ENCODE measurements at regions not wholly inside any gene's neighbourhood (a gene's known extent, or its start where the extent isn't known, plus 50 kb on each side); places are given as distances from the start of the nearest gene placed in this dataset.
A peak's percentile ranks its signal among the peaks of the same experiment; 100 is the strongest.

DNA sequence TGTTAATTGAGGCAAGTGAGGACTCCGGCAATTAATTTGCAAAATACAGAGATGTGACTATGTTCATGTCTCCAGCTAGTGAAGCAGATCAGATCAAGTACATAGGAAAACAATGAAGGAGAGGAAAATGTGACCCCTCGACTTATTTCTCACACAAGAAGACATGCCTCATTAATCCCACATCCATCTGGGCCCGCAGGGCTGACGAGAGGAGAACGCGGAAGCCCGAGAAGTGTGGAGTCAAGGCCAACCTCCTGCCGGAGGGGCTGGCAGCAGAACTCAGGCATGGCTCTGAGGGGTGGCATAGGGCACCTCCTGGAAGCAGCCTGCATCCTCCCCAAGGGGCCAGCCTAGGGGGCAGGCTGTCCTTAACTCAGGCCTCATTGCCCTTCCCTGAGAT lies 54.4 kb downstream of the ZNF503 start:
- DNase-seq: peak; percentile 16 to 30

- no peak for DNase-seq
Observed at GRCh38 chr10:75345738-75346137, 55.8 kb downstream of the ZNF503 start.

DNA sequence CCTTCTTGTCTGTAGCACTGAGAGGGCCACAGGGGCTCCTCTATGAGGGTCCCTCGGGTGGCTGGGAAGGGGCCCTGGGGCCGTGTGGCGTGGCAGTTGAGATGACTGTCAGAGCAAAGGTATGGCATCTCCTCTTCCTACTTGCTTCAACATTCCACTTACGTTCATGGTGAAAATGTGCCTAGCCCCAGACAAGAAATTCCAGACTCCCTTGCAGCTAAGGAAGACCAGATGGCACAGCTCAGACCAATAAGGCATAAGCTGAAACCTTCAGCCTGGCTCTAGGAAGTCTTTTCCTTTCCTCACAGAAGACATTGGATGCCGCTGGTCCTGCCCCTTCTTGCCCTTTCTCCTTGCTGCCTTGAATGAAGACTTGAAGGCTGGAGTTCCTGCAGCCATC lies 57.4 kb downstream of the ZNF503 start:
- no peak for DNase-seq

DNA sequence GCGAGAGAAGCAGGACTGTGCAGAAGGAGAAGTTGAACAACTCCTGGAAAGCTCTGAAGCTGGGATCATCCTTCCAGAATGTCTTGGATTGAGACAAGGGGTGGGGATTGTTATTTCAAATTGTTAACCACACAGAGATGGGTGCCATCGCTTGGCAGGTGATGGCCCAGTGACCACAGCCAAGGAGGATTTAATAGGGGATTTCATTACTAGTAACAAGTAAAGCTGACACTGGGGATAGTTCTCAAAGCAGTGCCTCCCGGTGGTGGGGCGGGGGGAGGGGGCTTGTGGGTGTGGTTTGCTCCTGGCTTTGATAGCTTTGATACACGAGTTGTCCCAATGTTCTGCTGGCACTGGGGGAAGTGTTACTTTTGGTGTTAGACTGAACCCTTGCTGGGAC lies 59.2 kb downstream of the ZNF503 start:
- DNase-seq: no peak

DNA sequence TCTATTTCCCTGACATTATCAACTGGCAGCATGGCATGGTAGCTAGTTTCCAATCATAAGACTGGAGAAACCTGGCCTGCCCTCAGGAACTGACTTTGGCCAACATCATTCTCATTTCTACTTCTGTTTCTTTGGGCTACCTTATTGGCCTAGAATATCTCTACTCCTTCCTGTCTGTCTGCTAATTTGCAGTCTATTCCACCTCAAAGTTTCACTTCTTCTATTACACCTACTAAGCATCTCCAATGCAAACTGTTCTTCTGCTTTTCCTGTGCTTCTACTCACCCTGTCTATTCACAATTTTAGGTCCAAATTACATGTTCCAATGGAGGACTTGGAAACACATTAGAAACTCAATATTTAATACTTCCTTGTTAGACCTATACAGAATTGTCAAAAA lies 65.6 kb downstream of the ZNF503 start:
- DNase-seq: no peak

DNA sequence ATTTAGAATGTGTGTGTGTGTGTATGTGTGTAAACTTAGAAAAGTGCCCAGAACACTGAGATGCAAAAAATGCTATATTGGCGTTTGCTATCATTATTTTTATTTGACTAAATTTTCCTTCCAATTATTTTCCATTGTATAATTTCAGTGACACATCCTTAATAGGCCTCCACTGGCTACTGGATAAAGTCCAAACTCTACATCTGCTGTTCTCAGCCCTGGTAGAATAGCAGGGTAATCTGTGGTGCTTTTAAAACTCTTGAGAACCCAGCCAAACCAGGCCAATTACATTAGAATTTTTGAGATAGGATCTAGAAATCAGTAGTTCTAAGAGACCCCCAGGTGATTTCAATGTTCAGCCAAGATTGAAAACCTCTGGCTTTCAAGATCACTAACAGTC lies 66.4 kb downstream of the ZNF503 start:
- peak; percentile 18 to 67 for DNase-seq

GRCh38 chr10:75334720-75335119 lies 66.8 kb downstream of the ZNF503 start:
- peak; percentile 36 to 48 for DNase-seq

DNA sequence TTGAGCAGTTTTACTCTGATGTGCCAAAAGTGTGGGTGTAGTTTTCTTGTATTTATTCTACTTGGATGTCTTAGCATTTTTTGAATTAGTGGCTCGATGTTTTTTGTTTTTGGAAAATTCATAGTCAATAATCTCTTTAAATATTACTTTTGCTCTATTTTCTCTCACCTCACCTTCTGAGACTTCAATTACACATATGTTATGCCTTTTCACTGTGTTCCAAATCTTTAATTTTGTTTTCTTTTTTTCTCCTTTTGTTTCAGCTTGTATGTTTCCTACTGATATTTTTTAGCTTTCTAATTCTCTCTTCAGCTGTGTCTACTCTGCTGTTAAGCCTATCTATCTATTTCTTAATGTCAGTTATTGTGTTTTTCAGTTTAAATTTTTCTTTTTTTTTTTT lies 69.5 kb downstream of the ZNF503 start:
- no peak for DNase-seq

DNA sequence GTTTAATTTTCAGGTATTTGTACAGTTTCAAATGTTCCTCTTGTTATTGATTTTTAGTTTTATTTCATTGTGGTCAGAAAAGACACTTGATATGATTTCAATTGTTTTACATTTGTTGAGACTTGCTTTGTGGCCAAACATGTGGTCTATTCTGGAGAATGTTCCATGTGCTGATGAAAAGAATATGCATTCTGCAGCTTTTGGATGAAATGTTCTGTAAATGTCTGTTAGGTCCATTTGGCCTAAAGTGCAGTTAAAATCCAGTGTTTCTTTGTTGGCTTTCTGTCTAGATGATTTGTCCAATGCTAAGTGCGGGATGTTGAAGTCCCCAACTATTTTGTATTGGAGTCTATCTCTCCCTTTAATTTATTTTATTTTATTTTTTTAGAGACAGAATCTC lies 70.5 kb downstream of the ZNF503 start:
- DNase-seq: no peak

GRCh38 chr10:75329190-75329745 lies 72.3 kb downstream of the ZNF503 start:
- no peak for DNase-seq

GRCh38 chr10:75326306-75326705 lies 75.3 kb downstream of the ZNF503 start:
- no peak for DNase-seq

- DNase-seq: no peak
Observed at GRCh38 chr10:75319274-75319673, 82.3 kb downstream of the ZNF503 start.

DNA sequence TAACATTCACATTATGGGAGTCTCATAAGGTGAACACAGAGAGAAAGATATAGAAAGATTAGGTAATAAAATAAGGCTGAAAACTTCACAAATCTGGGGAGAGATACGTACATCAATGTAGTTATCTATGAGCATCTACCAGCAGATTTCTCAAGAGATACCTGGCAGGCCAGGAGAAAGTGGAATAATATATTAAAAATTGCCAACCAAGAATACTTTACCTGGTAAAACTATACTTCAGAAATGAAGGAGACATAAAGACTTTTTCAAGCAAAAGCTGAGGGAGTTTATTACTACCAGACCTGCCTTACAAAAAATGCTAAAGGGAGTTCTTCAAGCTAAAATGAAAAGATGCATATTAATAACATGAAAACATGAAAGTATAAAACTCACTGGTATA lies 78.8 kb upstream of the COMTD1 start:
- DNase-seq: no peak

- DNase-seq: no peak
Observed at GRCh38 chr10:75312440-75312839, 76.7 kb upstream of the COMTD1 start.

DNA sequence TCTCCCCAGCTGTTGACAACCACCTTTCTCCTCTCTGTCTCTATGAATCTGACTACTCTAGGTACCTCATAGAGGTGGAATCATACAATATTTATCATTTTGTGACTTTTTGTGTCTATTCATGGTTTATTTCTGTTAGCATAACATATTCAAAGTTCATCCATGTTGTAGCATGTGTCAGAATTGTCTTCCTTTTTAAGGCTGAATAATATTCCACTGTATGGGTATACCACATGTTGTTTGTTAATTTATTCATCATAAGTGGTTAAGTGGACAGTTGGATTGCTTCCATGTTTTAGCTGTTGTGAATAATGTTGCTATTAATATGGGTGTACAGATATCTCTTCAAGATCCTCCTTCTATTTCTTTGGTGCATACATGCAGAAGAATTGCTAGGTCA lies 69.9 kb upstream of the COMTD1 start:
- DNase-seq: no peak

GRCh38 chr10:75304741-75305390 lies 69.1 kb upstream of the COMTD1 start:
- no peak for DNase-seq

GRCh38 chr10:75304313-75304712 lies 68.6 kb upstream of the COMTD1 start:
- no peak for DNase-seq

- no peak for DNase-seq
Observed at GRCh38 chr10:75303045-75303777, 67.5 kb upstream of the COMTD1 start.

GRCh38 chr10:75302029-75302428 lies 66.3 kb upstream of the COMTD1 start:
- no peak for DNase-seq

DNA sequence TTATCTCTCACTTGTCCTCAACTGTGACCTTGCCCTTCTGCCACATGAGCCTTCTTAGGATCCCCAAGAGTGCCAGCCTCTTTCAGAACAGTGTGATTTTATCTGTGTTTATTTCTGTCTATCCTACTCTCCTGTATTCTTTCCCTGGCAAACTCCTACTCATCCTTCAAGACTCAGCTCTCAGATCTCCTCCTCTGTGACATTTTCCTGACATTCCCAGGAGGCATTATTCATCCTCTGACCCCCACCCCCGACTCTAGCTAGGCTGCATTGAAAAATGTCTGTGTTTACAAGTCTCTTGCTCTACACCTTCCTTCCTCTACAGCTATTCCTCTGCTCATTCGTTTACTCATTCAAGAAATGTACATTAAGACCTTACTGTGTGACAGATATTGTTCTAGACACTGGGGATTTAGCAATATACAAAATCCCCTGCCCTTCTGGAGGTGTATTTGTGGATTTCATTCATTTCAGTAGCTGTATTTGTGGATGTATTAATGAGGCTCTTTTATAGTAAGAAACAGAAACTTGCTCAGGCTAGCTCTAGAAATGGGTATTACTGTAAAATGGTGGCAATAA lies 61.4 kb upstream of the COMTD1 start:
- DNase-seq: no peak

- no peak for DNase-seq
Observed at GRCh38 chr10:75295868-75296441, 60.2 kb upstream of the COMTD1 start.

- peak; percentile 45 to 79 for DNase-seq
Observed at GRCh38 chr10:75294866-75295701, 59.3 kb upstream of the COMTD1 start.

- no peak for DNase-seq
Observed at GRCh38 chr10:75294518-75294865, 58.7 kb upstream of the COMTD1 start.
